Fibroblast of mammary gland (primary cell): ENCODE measurements at regions not wholly inside any gene's neighbourhood (a gene's known extent, or its start where the extent isn't known, plus 50 kb on each side); places are given as distances from the start of the nearest gene placed in this dataset.

Experiments used
- DNase-seq: peaks from one replicate; pipeline ENCODE4 v3.0.0-alpha.2; 2010; ENCODE audit warnings: low read depth
- H3K4me3 ChIP-seq: 2 replicates; pipeline ENCODE4 v1.5.1; 2011; ENCODE audit warnings: low read depth, mild to moderate bottlenecking, low read length, moderate library complexity; ENCODE audit not compliant: control insufficient read depth
- TF ChIP-seq, protein P1 (sequence below): conservative IDR thresholded peaks from 2 replicates; pipeline ENCODE4 v1.5.1; 2011; ENCODE audit warnings: low read depth, low read length, inconsistent platforms; ENCODE audit not compliant: control insufficient read depth, insufficient read depth

DNA sequence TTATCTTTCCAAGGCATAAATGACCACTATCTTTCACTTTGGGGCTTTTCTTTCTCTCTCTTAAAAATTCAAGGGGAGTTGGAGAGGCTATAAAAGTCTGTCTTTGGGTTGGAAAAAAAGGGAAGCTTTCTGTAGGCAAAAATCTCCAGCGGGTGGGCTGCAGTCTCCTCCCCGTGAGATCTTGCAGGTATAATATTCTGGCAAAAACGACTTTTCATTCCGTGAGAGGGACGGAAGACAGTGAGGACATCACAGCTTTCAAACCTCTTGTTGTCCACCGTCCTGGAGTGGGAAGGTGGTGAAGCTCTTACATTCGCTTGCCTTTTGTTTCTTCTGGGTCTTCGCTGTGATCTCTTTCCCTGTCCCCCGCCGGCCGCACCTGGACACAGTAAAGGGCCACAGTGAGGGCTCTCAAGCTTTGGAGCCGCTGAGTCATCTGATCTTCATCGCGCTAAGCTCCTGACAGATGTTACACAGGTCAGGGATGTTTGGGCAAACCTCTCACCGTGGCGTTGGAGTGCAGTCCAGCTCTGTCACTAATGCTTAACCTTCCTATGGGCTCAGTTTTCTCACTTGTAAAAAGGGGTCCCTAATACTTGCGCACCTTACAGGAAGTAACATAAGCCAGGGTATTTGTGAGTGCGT lies 61.9 kb upstream of the MEGF10 start:
- no peak for DNase-seq
- TF ChIP-seq, protein P1, sequence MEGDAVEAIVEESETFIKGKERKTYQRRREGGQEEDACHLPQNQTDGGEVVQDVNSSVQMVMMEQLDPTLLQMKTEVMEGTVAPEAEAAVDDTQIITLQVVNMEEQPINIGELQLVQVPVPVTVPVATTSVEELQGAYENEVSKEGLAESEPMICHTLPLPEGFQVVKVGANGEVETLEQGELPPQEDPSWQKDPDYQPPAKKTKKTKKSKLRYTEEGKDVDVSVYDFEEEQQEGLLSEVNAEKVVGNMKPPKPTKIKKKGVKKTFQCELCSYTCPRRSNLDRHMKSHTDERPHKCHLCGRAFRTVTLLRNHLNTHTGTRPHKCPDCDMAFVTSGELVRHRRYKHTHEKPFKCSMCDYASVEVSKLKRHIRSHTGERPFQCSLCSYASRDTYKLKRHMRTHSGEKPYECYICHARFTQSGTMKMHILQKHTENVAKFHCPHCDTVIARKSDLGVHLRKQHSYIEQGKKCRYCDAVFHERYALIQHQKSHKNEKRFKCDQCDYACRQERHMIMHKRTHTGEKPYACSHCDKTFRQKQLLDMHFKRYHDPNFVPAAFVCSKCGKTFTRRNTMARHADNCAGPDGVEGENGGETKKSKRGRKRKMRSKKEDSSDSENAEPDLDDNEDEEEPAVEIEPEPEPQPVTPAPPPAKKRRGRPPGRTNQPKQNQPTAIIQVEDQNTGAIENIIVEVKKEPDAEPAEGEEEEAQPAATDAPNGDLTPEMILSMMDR: no peak
- H3K4me3 ChIP-seq: peak overlapping the region; percentile 55

DNA sequence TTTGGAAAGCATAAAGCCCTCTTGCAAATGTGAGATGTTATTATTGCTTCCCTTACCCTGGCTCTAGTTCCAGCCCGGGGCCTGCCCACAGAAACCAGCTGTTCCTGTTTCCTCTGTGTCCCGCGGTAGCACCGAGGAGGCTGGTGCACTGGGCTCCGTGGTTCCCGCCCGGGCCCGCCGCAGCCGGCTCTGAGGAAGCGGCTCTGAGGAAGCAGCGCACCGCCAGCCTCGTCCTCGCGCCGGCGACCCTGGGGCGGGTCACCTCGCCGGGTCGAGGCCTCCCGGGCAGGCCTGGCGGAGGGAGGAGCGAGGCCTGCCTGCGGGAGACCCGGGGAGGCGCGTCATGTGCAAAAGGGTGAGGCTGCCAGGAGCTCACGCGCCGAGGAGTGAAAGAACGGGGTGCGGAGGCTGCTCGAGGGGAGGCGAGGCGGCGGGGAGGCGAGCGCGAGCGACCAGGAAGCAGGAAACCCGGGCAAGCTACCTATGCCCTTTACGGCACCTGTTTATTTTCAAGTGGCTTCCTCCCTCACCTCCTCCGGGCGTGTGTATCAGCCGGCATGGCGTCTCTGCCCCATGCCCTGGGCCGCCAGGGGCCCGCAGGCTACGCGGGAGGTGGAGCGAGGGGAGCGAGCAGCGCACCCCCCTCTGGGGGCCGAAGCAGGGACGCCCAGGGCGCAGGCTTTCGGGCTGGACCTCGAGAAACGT lies 61.3 kb upstream of the MEGF10 start:
- TF ChIP-seq, protein P1: no peak
- H3K4me3 ChIP-seq: peak overlapping the region; percentile 55
- peak; percentile 11 for DNase-seq

DNA sequence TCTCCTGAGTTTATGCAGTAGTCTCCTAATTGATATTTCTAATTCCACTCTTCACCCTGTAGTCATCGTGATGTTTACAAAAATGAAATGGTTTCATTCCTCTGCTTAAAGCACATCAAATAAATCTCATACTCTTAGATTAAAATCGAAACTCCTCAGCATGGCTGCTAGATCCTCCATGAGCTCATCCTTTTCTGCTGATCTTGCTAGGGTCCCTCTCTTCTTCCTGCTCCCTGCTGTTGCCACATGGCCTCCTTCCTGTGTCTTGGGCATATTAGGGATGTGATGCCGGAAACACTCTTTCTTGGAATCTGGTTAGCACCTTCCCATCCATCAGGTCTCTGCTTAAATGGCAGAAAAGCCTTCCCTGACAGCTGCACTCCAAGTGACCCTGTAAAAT lies 59.5 kb upstream of the MEGF10 start:
- no peak for DNase-seq
- TF ChIP-seq, protein P1: no peak
- H3K4me3 ChIP-seq: no peak overlapping the region

DNA sequence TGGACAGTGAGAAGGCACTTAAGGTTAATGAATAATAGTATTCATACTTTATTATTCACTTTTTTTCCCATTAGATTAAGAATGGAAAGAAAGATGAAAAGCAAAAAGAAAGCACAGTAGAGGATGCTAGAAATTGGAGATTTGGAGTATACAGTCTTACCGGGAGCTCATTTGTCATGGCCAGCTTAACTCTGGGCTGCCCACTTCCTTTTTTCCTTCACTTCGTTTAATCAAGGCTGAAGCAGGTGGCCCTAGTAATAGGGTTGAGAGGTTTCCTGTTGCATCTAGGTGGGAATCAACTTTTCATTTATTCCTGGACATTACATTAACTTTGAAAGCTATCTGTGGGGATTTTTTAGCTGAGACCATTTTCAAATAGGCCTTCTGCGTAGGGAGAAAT lies 57.0 kb upstream of the MEGF10 start:
- DNase-seq: no peak
- no peak overlapping the region for H3K4me3 ChIP-seq
- TF ChIP-seq, protein P1: no peak

DNA sequence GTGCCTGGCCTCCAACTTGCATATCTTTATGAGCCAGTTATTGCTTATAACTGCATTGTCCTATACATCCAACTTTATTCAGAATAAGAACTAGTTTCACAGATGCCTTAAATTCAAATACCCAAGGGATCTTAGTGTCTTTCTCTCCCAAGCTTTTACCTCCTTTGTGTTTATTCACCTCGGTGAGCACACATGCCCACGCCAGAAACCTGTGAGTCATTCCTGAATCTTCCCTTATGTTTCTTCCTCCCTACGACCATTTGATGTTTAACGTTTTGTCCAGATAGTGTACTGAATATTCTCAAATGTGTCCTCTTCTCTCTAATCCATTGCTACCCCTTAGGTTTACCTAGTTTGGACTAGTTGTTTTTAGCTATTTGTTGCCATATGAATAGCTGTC lies 55.5 kb upstream of the MEGF10 start:
- TF ChIP-seq, protein P1: no peak
- DNase-seq: peak; percentile 8
- no peak overlapping the region for H3K4me3 ChIP-seq

DNA sequence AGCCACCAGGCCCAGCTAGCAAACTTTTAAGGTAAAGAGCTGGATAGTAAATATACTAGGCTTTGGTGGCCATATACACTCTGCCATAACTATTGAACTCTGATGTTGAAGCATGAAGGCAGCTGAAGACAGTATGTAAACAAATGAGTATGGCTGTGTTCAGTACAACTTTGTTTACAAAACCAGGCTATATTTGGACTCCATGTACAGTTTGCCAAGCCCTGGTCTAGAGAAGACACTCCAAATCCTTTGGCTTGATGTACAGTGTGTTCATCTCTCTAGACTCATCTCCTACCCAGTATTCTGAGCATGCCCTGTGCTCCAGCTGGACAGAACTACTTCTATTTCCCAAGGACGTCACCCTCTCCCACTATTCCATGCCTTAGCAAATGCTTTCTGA lies 54.3 kb upstream of the MEGF10 start:
- TF ChIP-seq, protein P1: no peak
- no peak for DNase-seq
- H3K4me3 ChIP-seq: no peak overlapping the region
